Stomach (tissue), 4 donors: ENCODE measurements at regions not wholly inside any gene's neighbourhood (a gene's known extent, or its start where the extent isn't known, plus 50 kb on each side); places are given as distances from the start of the nearest gene placed in this dataset.

Experiments
- EP300 ChIP-seq: sonication (generic); formaldehyde crosslinking; IDR thresholded peaks from one replicate; pipeline ENCODE4 v1.6.1; 2017; ENCODE audit warnings: antibody characterized with exemption
- POLR2A ChIP-seq, 4 donors: fragments of 450-650 bp; IDR thresholded peaks; one replicate each; pipeline ENCODE4 v1.6.1; 2016; ENCODE audit warnings: antibody characterized with exemption in 4 of 4, control low read depth in 2 of 4, mild to moderate bottlenecking in 1 of 4, moderate library complexity in 1 of 4
- POLR2AphosphoS5 ChIP-seq, 3 donors: sonication (generic); formaldehyde crosslinking; IDR thresholded peaks; one replicate each; pipeline ENCODE4 v1.6.1; 2016; ENCODE audit warnings: antibody characterized with exemption in 3 of 3
- TF ChIP-seq, protein P1 (sequence below), 7 experiments: fragments of 450-650 bp in 4 of 7; fragments of 200-600 bp in 3 of 7; sonication (generic) in 3 of 7; IDR thresholded peaks; one replicate each; pipeline ENCODE4 v1.5.1; 2016 to 2019; ENCODE audit warnings: antibody characterized with exemption in 7 of 7, control low read depth in 2 of 7, mild to moderate bottlenecking in 1 of 7

- TF ChIP-seq, protein P1, sequence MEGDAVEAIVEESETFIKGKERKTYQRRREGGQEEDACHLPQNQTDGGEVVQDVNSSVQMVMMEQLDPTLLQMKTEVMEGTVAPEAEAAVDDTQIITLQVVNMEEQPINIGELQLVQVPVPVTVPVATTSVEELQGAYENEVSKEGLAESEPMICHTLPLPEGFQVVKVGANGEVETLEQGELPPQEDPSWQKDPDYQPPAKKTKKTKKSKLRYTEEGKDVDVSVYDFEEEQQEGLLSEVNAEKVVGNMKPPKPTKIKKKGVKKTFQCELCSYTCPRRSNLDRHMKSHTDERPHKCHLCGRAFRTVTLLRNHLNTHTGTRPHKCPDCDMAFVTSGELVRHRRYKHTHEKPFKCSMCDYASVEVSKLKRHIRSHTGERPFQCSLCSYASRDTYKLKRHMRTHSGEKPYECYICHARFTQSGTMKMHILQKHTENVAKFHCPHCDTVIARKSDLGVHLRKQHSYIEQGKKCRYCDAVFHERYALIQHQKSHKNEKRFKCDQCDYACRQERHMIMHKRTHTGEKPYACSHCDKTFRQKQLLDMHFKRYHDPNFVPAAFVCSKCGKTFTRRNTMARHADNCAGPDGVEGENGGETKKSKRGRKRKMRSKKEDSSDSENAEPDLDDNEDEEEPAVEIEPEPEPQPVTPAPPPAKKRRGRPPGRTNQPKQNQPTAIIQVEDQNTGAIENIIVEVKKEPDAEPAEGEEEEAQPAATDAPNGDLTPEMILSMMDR (IDR thresholded peaks at IDR 0.05): no peak
- TF ChIP-seq POLR2A (IDR thresholded peaks at IDR 0.05) (no peak), EP300 (no peak), POLR2AphosphoS5 (IDR thresholded peaks at IDR 0.05) (no peak)
Observed at GRCh38 chr2:222055328-222055727, 243.5 kb downstream of the PAX3 start.
